ENCODE measurements at regions not wholly inside any gene's neighbourhood (a gene's known extent, or its start where the extent isn't known, plus 50 kb on each side); places are given as distances from the start of the nearest gene placed in this dataset.

DNA sequence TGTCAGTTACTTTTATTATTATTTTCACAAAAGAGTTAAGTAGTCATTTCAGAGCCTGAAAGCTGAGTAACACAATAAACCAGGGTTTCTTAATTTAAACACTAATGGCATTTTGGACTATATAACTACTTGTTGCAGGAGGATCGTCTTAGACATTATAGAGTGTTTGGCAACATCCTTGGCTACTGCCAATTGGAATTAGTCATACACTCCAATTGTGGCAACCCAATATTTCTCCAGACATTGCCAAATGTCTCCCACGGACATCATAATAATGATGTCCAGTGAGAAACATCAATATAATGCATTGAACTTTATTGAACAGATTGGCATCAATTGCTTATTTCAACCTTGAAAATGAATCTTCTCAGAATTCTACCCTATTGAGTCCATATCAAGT is 441.9 kb upstream of the ADGRL4 start:
- FAIRE-seq, result no peak

DNA sequence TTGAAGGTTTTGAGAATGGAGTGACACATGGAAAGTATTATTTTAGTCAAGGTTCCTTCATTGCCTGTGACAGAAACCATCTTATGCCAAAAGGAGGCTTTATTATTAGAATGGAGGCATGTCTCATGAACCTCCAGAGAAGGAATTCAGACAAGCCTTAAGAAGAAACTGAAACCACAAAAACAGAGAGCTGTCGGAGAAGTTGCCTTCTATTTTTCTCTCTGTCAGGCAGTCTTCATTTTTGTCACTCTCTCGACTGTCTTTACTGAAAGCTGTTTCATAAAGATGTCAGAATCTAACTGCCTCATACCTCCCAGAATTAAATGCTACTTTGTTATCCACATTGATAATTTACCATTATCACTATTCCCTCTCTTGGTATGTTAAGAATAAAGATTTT is 434.7 kb upstream of the ADGRL4 start:
- FAIRE-seq, result no peak

DNA sequence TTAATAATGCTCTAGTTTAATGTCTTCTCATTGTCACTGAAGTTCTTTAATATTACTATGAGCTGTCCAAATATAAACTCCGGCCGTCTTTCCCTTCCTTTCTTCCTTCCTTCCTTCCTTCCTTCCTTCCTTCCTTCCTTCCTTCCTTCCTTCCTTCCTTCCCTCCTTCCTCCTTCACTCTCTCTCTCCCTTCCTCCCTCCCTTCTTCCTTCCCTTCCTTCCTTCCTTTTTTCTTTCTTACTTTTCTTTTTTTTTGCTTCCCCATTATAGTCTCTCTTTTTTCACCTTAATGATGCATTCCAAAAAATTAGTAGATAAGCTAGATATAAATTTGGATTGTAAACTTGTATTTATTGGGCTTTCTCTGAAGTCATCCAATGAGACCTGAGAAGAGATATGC is 431.0 kb upstream of the ADGRL4 start:
- FAIRE-seq, result no peak

DNA sequence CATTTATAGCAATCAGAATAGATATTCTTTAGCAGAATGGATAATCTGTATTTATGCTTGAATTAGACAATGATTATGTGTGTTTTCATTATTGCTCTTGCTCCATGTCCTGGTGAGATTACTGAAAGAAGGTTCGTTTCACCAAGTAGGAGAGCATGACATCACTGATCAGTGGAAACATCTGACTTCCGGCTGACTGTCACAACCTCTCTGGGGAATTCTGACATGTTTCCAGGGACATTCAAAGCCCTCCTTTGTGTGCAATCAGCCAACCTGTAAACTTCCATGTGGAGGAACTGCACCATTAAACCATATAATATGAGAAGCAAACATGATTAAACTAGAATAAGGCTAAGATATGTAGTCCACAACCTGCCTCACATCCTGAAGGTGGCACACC is 424.8 kb upstream of the ADGRL4 start:
- FAIRE-seq, result no peak

DNA sequence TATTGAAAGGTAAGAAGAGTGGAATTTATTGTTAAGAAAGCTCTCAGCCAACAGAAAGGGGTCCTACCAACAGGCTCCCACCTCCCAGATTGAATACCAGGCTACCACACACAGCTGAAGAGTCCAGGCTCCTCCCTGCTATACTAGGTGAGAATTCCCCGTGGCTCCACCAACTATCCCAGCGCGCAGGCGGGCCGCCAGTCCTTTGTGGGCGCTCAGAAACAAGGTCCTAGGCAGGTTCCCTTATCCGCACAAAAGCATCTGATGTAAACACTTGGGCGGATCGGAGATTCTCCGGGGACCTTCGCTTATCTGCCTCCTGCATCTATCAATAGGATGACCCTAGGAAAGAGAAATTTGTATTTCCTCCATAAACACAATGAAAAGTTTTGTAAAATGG is 423.9 kb upstream of the ADGRL4 start:
- no peak for FAIRE-seq

DNA sequence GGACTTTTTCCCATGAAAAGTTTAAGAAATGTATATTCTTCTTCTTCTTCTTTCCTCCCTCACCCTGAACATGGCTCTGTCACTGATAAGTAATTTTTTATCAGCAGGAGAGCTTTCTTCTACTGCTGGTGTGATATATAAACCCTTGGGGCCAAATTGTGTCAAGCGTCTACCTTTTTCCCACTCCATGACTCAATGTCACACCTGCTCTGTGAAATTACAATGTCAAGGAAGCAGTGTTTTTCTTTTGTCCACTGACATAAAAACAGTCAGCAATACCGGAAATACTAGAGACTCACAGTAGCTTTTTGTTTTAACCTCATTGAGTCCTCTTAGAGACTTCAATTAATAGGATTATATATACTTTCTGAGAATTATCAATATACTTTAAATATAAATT is 416.2 kb upstream of the ADGRL4 start:
- no peak for FAIRE-seq

DNA sequence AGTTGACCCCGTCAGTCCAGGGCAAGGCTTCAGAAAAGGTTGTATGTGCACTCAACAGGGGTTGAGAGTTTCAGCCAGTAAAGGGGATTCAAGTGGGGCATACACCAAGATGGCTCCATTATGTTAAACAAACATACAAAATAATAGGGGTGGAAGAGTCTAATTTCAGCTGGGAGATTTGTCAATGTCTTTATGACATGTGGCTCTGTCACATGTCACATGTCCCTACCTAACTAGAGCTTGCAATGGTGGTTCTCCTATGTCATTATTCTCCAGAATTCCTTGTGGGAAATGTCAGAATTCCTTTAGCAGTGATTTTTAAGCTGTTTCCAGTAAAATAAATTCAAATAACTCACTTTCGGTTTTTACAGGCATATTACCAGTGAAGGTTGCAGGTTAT is 392.0 kb upstream of the ADGRL4 start:
- no peak for FAIRE-seq

DNA sequence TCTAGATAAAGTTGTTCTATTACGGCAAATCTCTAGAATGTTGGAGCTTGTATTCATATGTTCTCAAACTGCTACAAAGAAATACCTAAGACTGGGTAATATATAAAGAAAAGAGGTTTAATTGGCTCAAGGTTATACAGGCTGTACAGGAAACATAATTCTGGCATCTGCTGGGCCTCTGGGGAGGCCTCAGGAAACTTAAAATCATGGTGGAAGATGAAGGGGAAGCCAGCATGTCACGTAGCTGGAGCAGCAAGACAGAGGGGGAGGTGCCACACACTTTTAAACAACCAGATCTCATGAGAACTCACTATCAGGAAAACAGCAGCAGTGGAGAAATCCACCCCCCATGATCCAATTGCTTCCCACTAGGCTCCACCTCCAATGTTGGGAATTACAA is 390.4 kb upstream of the ADGRL4 start:
- no peak for FAIRE-seq

DNA sequence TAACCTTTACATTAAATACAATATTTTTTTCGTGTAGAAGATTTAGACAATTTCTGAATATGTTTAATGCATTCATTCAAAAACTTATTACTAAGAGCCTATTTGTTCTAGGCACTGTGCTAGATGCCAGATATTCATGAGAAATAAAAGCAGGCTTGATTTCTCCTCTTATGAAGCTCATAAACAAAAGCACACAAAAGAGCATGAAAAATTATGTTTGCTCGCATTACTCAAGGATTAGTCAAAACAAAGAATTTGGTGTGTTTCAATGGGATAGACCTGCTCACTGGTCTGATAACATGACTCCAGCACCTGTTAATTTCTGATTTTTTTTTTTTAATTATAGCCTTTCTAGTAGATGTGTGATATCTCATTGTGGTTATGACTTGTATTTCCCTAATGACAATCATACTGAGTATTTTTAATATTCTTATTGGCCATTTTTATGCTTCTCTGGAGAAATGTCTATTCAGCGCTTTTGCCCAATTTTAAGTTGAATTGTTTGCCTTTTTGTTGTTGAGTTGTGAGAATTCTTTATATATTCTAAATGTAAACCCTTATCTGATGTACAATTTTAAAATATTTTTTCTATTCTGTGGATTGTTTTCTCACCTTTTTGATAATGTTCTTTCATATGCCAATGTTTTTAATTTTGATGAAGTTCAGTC is 382.3 kb upstream of the ADGRL4 start:
- FAIRE-seq, result no peak

DNA sequence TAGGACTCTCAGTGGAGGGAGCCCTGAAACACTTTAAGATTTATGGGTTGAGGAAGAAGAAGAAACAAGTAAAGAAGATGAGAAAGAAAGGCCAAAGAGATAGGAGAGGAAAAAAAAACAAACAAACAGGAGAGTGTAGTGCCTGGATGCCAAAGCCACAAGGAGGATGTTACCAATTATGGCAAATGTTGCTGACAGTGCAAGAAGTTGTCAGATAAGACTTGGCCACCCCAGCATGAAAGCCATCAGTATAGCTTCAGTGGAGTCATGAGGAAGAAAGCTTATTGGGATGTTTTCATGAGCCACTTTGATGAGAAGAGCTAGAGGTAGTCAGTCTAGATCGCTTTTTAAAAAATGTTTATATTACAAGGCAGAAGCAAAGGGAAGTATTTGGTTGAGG is 380.2 kb upstream of the ADGRL4 start:
- no peak for FAIRE-seq

DNA sequence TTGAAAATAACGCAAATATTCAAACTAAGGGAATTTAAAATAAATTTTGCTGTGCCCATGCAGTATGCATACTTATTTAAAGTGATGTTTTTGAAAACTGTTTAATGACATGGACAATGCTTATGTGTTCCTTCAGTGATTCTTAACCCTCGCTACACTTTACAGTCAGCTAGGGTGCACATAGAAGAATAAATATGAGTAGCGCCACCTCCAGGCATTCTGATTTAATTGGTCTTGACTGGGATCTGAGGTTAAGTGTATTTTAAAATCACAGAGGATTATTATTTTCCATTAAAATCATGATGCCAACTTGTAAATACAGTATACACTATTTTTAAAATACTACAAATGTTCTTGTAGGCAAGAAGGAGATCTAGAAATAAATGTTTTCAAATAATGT is 373.5 kb upstream of the ADGRL4 start:
- FAIRE-seq, result no peak

DNA sequence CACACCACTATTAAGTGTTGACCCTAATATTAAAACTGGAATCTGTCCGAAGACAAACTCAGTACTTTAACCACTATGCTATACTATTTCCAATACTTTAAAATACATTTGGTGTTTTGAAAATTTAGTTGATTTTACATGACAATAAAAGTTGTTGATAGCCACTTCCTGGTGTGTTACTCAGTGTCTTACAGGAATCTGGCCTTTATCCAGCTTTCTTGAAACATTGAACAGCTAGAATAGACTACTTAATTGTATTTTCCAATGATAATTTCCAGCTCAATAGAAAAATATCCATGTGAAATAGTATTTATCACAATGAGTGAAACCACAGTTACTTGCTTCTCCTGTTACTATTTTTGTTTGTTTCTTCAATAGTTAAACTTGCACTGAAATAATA is 369.6 kb upstream of the ADGRL4 start:
- no peak for FAIRE-seq

DNA sequence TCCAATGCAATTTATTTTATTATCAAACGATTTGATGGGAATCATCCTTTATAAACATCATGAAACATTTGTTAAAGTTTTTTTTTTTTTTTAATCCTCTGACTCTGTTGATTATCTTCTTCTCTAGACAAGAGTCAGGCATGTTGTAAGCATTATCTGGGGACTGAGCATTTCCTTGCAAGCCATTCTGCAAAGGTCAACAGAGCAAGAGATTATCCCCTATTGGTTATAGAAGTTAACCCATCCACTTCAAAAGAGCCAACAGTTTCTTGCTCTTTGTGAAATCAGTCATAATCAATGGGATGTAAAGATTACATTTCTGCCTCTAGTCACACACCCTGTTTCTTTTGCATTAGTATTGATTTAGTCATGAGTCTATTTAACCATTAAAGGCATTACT is 368.8 kb upstream of the ADGRL4 start:
- FAIRE-seq, result no peak

DNA sequence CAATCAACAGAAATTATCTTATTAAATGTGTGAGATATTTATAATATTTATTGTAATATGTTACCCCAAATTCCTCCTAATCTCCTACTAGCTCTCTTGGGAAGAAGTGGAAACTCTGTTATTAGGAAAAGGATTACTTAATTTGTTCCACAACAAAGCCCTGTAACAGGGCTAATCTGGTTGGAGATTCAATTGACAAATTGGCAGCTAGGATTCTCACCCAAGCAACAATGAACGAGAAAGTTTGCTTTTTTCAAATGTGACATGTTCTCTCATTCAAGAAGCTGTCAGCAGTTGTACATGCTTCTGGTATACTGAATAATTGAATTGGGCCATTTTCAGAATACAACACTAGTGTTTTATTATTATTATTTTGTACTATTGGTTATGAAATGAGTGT is 367.9 kb upstream of the ADGRL4 start:
- no peak for FAIRE-seq

DNA sequence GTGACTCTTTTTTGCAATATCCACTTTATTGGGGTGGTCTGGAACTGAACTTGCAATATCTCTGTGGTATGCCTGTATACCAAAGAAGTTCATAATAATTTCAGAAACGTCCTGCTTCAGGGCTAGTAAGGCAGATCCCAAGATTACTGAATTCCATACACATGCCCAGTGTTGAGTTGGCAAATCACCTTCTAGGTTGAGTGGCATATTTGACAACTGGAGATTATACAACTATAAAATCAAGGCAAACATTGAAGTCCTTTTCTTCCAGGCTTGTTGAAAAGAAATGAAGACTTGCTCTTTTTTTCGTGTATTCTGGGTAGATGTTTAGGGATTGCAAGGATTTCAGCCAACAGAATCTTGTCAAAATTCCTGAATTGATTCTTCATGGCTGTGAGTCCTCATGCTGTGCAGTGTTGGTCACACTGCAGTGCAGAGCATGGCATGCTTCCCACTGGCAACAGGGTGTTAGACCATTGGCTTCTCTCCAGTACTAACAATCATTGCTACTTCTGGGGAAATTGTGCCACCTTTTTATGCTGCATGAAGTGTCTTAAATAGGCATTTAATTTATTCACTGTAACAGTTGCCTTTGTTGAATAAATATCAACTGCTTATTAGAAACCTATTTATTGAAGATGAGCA is 367.1 kb upstream of the ADGRL4 start:
- no peak for FAIRE-seq

DNA sequence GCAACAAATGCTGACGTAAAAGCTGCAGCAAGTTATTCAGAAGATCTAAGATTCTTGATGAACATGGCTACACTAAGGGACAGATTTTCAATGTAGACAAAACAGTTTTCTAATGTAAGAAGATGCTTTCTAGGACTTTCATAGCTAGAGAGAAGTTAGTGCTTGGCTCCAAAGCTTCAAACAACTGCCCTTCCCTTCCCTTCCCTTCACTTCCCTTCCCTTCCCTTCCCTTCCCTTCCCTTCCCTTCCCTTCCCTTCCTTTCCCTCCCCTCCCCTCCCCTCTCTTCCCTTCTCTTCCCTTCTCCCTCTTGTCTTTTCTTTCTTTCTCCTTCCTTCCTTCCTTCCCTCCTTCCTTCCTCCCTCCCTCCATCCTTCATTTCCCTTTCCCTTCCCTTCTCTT is 365.3 kb upstream of the ADGRL4 start:
- no peak for FAIRE-seq

DNA sequence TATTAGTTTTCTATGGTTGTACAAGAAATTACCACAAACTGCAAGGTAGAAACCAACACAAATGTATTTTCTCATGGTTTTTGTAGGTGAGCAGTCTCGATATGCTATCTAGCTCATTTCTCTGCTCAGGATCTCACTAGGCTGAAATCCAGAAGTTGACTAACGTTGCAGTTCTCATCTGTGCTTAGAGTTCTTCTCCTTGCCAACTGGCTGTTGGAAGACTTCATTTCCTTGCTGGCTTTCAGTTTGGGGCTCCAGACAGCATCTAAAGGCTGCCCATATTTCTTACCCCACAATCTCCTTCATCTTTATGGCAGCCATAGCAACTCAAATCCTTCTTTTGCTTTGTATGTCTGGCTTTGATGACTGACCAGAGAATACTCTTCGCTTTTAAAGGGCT is 362.6 kb upstream of the ADGRL4 start:
- FAIRE-seq, result no peak

DNA sequence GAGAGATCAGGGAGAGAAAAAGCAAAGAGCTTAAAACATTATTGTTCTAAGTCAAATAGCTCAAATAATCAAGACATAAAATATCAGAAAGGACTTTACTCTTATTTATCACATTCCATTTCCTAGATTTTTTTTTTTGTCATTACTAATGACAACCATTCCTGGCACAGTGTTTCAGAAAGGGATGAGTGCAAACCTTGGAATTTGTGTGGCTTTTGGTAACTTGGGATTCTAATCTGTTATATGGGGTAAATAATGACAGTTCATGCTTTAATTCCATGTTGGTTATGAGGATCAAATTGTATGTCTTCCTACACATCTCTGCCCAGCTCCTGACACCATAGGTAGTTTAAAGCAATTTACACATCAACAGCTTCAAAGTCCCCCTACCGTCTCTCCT is 358.4 kb upstream of the ADGRL4 start:
- no peak for FAIRE-seq

DNA sequence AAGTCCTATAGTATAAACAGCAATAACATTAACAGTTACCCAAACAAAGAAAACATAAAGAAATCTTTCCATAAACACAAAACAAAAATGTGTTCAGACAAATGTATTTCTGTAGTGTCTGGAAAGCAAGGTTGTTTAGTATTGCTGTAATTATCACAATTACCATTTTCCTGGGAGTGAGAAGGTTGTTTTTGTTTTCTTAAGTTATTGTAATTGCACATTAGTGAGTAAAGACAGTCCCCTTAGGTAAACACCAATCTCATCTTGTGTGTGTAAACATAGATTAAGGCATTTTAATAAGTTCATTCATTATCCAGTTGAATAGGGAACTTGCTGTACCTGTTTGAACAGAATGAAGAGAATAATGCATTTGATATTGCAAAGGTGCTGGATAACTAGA is 356.9 kb upstream of the ADGRL4 start:
- peak; percentile 8 for FAIRE-seq

DNA sequence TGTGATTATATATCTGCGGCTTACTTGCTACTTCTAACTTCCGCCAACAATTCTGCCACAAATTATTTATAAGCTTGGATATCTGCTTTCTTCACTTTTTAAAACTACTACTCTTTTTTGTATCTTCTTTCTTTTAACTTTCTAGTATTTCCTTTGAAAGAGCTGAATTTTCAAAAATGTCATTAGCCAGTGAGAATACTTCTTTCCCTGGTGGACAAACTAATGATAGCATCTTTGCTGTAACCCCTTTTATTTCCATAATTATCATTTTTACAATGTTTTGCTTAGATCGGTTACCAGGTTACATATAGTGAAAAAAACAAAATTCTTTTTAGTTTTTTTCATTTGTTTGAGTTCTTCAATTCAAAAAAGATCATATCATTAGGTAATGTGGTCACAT is 355.9 kb upstream of the ADGRL4 start:
- peak; percentile 39 for FAIRE-seq

DNA sequence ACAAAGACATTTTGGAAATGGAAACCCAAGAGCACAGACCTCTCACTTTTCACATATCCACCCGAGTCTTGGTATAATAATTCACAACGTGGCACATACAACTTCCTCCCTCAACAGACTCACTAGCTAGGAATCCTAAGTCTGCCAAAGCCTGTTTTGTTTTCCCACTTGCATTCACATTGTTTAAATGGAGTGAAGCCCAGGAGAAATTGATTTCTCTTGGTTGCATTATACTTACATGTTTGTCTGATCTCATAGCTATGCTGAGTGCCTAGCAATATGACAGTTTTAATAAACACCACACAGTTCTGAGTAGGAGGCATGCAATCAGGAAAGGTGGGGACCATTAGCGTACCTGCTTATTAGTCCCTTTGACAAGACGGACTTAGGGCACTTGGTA is 348.6 kb upstream of the ADGRL4 start:
- FAIRE-seq, result no peak

DNA sequence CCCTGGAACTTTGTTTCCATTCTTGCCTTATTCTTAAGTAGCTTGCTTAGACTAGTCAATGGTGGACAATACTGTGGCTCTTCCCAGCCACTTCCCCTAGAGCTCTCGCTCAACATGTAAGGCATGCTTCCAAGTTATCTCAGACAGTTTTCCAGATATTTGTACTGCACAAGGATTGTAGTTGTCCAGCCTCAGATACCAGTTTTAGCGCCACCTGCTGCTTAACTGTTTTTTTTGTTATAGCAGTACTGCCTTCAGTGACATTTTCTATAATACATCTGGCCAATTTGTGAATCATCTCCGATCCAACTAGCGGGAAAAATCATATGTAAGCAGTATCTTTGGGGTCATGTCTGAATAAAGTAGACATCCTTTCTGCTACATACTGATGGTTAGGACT is 346.7 kb upstream of the ADGRL4 start:
- FAIRE-seq, result no peak

DNA sequence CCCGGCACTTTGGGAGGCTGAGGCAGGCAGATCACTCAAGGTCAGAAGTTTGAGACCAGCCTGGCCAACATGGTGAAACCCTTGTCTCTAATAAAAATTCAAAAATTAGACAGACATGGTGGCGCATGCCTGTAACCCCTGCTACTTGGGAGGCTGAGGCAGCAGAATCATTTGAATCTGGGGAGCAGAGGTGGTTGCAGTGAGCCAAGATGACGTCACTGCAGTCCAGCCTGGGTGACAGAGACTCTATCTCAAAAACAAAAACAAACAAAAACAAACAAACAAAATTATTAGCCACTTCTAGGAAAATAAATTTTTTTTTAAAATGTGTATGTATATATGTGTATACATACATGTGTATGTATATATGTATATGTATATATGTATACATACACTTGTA is 320.3 kb upstream of the ADGRL4 start:
- FAIRE-seq, result no peak

DNA sequence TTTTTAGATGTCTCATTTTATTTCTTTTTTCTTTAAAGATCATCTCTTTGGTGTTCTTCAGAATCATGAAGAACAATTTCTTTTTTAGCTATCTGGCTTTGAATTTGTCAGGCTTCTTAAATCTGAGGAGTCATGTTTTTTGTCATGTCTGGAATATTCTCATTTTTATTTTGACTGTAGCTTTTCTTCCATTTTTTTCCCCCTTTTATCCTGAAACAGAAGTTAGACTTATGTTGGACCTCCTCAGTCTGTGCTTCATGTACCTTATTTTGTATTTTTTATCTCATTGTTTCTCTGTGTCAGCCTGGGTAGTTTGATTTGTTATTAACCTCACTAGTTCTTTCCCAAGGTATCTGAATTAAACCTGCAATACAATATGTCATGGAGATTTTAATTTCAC is 319.2 kb upstream of the ADGRL4 start:
- no peak for FAIRE-seq

DNA sequence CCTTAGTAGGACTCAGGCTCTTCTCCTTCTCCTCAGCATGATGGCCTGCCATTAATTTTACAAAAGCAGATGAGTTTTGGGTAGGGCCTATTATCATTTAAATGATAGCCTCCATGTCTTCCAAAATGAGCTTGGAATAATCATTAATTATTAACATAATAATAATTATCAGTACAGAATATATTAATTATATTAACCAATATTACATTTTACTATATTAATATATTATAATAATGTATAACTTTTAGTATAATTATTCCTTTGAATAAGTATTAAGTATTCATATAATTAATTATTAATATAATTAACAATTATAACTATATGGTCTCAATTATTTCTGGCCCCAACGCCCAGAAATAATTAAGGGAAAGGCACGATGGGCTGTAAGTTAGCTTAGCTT is 318.6 kb upstream of the ADGRL4 start:
- FAIRE-seq, result peak; percentile 77

Data from endometrium (tissue), 2 donors.